MM.1S (cell line): ENCODE measurements at regions not wholly inside any gene's neighbourhood (a gene's known extent, or its start where the extent isn't known, plus 50 kb on each side); places are given as distances from the start of the nearest gene placed in this dataset.
"Not testable (repeated sequence)": the region's sequence is repeated elsewhere in the genome, so short reads cannot be mapped to it uniquely, and the experiment has no call there.

Source experiments
- DNase-seq: peaks from one replicate; pipeline ENCODE4 v3.0.0-alpha.2; 2015
- H2AFZ ChIP-seq: fragments of 300-600 bp; sonication (generic); 2 replicates; pipeline ENCODE4 v1.6.0; 2016; ENCODE audit warnings: antibody characterized with exemption, low read length
- H3F3A ChIP-seq: fragments of 300-600 bp; sonication (generic); 2 replicates; pipeline ENCODE4 v1.6.1; 2016; ENCODE audit warnings: mild to moderate bottlenecking, antibody characterized with exemption, low read length, moderate library complexity, mixed read lengths; ENCODE audit not compliant: insufficient read depth
- H3K27ac ChIP-seq: fragments of 300-600 bp; sonication (generic); 2 replicates; pipeline ENCODE4 v1.5.1; 2016; ENCODE audit warnings: mild to moderate bottlenecking, low read length
- H3K27me3 ChIP-seq: fragments of 300-600 bp; sonication (generic); replicated peaks from 2 replicates; pipeline ENCODE4 v1.6.0; 2016; ENCODE audit warnings: low read length; ENCODE audit not compliant: insufficient read depth
- H3K36me3 ChIP-seq: fragments of 300-600 bp; sonication (generic); replicated peaks from 2 replicates; pipeline ENCODE4 v1.6.1; 2016; ENCODE audit warnings: mild to moderate bottlenecking, low read length, mixed read lengths; ENCODE audit not compliant: insufficient read depth
- H3K4me1 ChIP-seq: fragments of 300-600 bp; sonication (generic); 2 replicates; pipeline ENCODE4 v1.6.1; 2016; ENCODE audit warnings: low read length, mixed read lengths
- H3K4me2 ChIP-seq: fragments of 300-600 bp; sonication (generic); 2 replicates; pipeline ENCODE4 v1.6.0; 2016; ENCODE audit warnings: low read depth, low read length
- H3K4me3 ChIP-seq: fragments of 300-600 bp; sonication (generic); 2 replicates; pipeline ENCODE4 v1.5.1; 2016; ENCODE audit warnings: low read length, mixed read lengths
- H3K79me2 ChIP-seq: fragments of 300-600 bp; sonication (generic); 2 replicates; pipeline ENCODE4 v1.6.1; 2016; ENCODE audit warnings: mixed run types, low read length, mixed read lengths
- H3K9ac ChIP-seq: fragments of 300-600 bp; sonication (generic); 2 replicates; pipeline ENCODE4 v1.6.1; 2016; ENCODE audit warnings: low read length, mixed read lengths
- H3K9me2 ChIP-seq: fragments of 300-600 bp; sonication (generic); replicated peaks from 2 replicates; pipeline ENCODE4 v1.6.1; 2016; ENCODE audit warnings: mild to moderate bottlenecking, low read length, mixed read lengths; ENCODE audit not compliant: insufficient read depth
- H3K9me3 ChIP-seq: fragments of 300-600 bp; sonication (generic); replicated peaks from 2 replicates; pipeline ENCODE4 v1.6.1; 2016; ENCODE audit warnings: mild to moderate bottlenecking, low read length, mixed read lengths; ENCODE audit not compliant: insufficient read depth
- H4K20me1 ChIP-seq: fragments of 300-600 bp; sonication (generic); 2 replicates; pipeline ENCODE4 v1.6.1; 2016; ENCODE audit warnings: mild to moderate bottlenecking, low read length, moderate library complexity, mixed read lengths; ENCODE audit not compliant: insufficient read depth
- CTCF ChIP-seq: fragments of 300-600 bp; sonication (generic); IDR thresholded peaks from 2 replicates; pipeline ENCODE4 v1.5.1; 2016; ENCODE audit warnings: antibody characterized with exemption, low read length, mixed read lengths
- EZH2 ChIP-seq: fragments of 300-600 bp; sonication (generic); optimal IDR thresholded peaks from 2 replicates; pipeline ENCODE3; 2017; ENCODE audit warnings: low read depth, mild to moderate bottlenecking, antibody characterized with exemption, low read length, mixed read lengths
- EZH2phosphoT487 ChIP-seq: fragments of 300-600 bp; sonication (generic); IDR thresholded peaks from 2 replicates; pipeline ENCODE4 v1.6.1; 2018; ENCODE audit warnings: antibody characterized with exemption, low read length

DNA sequence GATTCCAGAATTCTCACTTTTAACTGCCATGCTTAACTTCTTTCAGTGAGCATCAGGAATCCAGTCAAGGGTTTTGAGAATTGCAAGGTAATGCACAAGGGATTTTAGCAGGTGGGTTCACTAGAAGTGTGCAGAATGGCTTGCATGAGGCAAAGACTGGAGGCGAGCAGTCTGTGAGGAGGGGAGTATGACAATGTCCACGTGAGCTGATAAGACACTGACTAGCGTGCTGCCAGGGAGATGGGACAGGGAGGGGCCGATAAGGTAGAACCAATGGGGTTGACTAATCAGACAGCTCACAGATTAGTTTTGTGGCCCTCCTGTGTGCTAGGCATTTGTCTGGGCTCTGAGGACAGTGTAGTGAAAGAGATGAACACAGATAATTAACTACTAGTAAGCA is 102.0 kb upstream of the DAZL start:
- Histone ChIP-seq H3K9ac (no peak overlapping the region), H3K9me3 (no peaks in the 10 kb centered on the region), H3K79me2 (no peaks in the 10 kb centered on the region), H3K27me3 (no peaks in the 10 kb centered on the region), H3F3A (no peaks in the 10 kb centered on the region), H3K4me3 (no peak overlapping the region), H3K9me2 (no peaks in the 10 kb centered on the region), H3K36me3 (no peaks in the 10 kb centered on the region), H3K4me2 (no peak overlapping the region), H2AFZ (no peak overlapping the region), H3K27ac (no peak overlapping the region), H3K4me1 (no peaks in the 10 kb centered on the region), H4K20me1 (no peaks in the 10 kb centered on the region)
- DNase-seq = no peak
- TF ChIP-seq EZH2 (no peak), EZH2phosphoT487 (no peak), CTCF (no peak)

- no peaks in the 10 kb centered on the region for H3K79me2 ChIP-seq
- no peak for DNase-seq
- no peaks in the 10 kb centered on the region for H3K4me1 ChIP-seq
- H3K36me3 ChIP-seq = no peaks in the 10 kb centered on the region
- TF ChIP-seq EZH2phosphoT487 = no peak
- TF ChIP-seq CTCF = no peak
- TF ChIP-seq EZH2 = no peak
- H3K9me2 ChIP-seq = no peaks in the 10 kb centered on the region
- no peaks in the 10 kb centered on the region for H3F3A ChIP-seq
- no peaks in the 10 kb centered on the region for H3K9me3 ChIP-seq
- H3K27me3 ChIP-seq = no peaks in the 10 kb centered on the region
- H2AFZ ChIP-seq = no peak overlapping the region
- no peaks in the 10 kb centered on the region for H4K20me1 ChIP-seq
- H3K27ac ChIP-seq = no peak overlapping the region
- no peak overlapping the region for H3K4me2 ChIP-seq
- no peak overlapping the region for H3K4me3 ChIP-seq
- no peak overlapping the region for H3K9ac ChIP-seq
These were observed 103.1 kb upstream of the DAZL start for GRCh38 chr3:16708285-16708684.

DNA sequence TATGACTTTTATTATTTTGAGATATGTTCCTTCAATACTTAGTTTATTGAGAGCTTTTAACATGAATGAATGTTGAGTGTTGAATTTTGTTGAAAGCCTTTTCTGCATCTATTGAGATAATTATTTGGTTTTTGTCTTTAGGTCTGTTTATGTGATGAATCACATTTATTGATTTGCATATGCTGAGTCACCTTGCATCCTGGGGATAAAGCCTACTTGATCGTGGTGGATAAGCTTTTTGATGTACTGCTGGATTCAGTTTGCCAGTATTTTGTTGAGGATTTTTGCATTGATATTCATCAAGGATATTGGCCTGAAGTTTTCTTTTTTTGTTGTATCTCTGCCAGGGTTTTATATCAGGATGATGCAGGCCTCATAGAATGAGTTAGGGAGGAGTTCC is 106.5 kb upstream of the DAZL start:
- H3F3A ChIP-seq, H3K9me2 ChIP-seq, H3K36me3 ChIP-seq, H3K4me2 ChIP-seq, H4K20me1 ChIP-seq, H3K4me1 ChIP-seq, H3K9me3 ChIP-seq, H3K4me3 ChIP-seq, H2AFZ ChIP-seq, H3K27me3 ChIP-seq, H3K79me2 ChIP-seq, H3K9ac ChIP-seq, H3K27ac ChIP-seq, DNase-seq: not testable (repeated sequence)

DNA sequence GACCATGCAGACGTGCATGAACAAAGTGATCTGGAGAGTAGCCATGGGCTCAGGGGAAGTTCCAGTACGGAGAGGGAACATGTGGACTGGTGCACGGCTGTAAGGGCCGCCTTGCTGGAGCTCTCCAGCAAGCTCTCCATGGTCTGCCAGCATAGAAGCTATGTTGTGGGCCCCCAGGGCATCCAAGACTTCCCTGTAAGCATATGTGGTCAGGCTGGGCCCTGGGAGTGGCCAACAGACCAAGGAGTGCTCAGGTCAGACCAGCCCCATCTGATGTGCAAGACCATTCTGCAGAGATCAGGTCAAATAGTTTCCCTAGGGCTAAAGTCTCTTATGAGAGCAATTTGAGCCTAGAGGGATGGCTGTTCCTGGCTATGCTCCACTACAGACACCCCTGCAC is 110.1 kb upstream of the DAZL start:
- no peak overlapping the region for H3K27ac ChIP-seq
- H3K36me3 ChIP-seq = no peaks in the 10 kb centered on the region
- H3K4me2 ChIP-seq = no peak overlapping the region
- no peak overlapping the region for H3K4me3 ChIP-seq
- no peak for TF ChIP-seq CTCF
- TF ChIP-seq EZH2 = no peak
- no peak for TF ChIP-seq EZH2phosphoT487
- no peak overlapping the region for H2AFZ ChIP-seq
- H3K79me2 ChIP-seq = no peaks in the 10 kb centered on the region
- H3F3A ChIP-seq = no peaks in the 10 kb centered on the region
- no peaks in the 10 kb centered on the region for H3K4me1 ChIP-seq
- no peaks in the 10 kb centered on the region for H3K9me3 ChIP-seq
- no peaks in the 10 kb centered on the region for H3K9me2 ChIP-seq
- DNase-seq = no peak
- H3K9ac ChIP-seq = no peak overlapping the region
- H4K20me1 ChIP-seq = no peaks in the 10 kb centered on the region
- H3K27me3 ChIP-seq = no peaks in the 10 kb centered on the region
